ENCODE measurements at regions not wholly inside any gene's neighbourhood (a gene's known extent, or its start where the extent isn't known, plus 50 kb on each side); places are given as distances from the start of the nearest gene placed in this dataset.

DNA sequence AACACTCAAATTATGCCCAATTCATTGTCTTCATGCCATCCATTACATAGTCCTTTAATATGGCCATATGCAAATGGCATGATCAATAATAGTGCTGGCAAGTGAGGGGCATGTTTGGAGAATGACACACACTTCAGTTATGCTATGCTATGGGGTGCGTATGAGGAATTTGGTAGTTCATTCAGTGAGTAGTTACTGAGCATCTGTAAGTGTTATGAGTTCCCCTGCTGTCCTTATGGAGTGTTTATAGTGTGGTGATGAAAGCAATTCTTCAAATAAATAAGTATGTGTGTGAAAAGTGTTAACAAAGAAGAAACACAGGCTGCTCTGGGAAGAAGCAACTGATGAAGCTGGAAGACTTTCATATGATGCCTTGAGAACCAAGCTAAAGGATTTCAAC is 383.7 kb upstream of the SLC14A2 start:
- no peak for DNase-seq

DNA sequence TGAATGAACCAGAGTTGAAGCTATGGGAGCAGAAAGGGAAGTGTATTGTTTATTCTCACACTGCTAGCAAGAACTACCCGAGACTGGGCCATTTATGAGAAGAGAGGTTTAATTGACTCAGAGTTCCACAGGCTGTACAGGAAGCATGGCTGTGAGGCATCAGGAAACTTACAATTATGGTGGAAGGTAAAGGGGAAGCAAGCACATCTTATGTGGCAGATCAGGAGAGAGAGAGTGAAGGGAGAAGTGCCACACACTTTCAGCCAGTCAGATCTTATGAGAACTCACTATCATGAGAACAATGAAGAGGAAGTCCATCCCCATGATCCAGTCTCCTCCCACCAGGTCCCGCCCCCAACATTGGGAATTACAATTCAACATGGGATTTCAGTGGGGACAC is 383.2 kb upstream of the SLC14A2 start:
- no peak for DNase-seq

DNA sequence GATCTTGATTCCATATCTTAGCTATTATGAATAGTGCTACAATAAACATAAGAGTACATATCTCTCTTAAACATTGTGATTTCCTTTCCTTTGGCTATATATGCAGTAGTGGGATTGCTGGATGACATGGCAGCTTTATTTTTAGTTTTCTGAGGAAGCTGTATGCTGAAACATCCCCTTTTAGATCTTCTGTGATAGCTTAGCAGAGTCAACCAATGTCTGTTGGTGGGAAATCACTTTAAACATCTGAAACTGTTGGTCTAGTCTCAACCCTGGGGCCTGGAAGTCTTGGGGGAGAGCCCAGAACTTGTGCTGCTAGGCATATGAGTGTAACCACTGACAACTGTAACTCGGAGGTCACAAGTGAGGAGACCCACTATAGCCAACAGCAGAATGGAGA is 378.6 kb upstream of the SLC14A2 start:
- no peak for DNase-seq

DNA sequence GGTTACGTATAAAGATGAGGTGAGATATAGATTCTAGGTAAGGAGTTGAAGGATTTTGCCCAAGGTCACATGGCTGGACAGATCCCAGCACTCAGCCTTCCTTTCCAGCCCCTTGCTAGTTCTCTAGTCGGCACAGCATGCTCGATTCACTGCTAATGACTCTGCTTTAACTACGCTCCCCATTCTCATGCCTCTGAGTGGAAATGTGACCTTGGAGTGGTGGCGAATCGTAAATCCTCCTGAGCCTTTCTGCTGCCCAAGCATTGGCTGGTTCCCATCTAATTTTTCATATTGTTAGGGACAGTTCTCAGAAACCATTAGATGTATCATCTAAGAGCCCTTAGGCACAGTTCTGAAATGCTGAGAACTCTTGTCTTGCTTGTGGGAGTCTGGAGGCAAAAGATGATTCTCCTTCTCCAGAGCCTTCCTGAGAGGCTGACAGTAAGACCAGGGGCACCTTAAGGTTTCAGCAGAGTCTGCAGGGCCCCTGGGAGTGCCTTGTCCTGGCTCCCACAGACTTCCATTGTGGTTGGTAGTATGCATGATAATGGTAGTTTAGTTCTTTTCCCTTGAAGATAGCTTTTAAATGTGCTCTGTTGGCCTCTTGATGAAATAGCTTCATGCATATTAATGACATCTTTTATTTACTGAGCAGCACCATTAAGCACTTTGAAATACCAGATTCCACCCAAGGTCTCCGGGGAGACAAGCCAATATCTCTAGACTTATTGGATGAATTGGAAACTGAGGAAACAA is 377.8 kb upstream of the SLC14A2 start:
- DNase-seq: no peak

DNA sequence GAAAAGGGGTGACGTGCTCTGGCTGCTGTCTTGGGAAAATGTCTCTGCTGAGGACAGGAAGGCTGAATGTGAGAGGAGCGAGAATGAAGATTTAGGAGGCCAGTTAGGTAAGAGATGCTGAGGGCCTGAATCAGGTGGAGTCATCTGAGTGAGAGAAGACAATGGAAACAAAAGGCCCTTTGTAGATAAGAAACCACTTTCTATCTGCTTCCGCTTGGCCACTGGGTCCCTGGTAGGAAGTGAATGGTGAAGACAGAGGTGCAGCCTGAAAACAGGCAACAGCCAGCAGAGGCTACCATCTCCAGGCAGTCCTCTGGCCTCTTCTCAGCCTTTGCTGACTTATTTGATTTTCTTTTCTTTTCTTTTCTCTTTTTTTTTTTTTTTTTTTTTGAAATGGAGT is 374.0 kb upstream of the SLC14A2 start:
- DNase-seq: no peak

DNA sequence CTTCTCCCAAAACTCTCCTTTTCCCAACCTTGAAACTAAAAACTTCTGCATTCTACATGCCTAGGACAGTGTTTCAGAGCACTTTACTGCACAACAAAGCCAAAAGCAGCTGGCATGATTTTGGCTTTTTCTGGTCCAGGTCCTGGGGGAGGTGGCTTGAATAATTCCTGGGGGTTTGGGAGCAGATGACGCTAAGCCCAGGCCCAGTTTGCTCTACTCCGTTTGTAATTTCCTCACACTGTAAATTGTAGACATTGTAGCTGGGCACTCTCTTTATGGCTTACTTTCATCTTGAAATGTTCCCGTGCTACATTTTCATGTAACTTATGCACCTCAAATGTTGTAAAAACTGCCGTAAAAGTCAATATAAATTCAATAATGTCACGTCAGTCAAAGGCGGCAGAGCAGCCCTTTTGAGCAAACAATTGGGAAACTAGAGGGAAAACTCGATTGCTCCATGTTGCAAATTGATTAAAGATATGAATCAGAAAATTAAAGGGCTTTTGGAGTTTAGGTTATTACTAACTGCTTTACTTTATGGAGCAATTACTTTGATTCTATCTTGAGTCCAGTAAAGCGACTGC is 373.2 kb upstream of the SLC14A2 start:
- no peak for DNase-seq

DNA sequence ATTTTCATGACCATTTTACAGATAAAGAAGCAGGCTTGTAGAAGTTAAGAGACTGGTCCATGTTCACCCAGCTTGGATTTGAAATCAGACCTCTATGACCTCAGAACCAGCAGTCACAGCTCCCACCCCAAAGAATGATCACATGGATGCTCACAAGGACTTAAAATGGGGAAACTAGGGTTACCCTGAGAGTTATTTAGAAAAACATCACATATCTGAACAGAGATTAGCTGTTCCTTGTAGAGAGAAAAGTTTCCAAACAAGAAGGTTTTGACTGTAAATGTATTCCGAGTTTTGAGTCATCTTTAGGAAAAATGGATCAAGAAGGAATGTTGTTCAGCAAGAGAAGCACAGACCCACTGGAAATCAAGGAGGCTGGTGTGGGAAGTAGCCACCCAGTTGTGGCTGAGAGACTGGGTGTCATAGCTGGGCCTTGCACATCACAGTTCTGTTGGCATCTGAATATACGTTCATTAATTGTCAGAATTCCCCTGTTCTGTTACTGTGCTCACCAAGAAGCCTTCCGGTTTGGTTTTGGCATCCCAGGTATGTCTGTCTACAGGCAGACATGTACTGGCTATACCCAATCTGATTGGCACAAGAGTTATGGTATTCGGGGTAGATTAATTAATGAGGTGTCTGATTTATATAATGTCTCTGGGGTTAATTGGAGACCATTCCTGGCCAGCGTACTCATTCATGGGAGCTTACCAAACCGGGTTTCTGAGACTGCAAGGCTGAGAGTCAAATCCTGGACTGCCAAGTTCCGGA is 371.8 kb upstream of the SLC14A2 start:
- no peak for DNase-seq

DNA sequence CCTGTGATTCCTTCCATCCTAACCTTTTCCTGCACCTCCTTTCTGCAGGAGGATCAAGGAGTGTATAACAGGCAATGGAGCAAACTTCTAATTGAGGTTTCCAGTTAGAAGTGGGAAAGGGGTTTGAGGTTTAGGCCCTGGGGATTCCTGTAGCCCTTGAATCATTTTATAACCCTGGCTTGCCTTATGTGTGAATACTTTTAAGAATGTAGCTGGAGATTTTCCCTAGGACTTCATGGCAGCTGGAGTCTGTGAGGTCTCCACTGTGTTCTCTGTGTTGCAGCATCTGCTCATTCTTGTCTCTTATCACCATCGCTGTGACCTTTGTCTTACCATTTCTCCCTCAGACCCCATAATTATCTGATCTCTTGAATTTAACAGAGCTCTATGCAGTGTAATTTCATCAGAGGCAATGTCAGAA is 370.2 kb upstream of the SLC14A2 start:
- no peak for DNase-seq

DNA sequence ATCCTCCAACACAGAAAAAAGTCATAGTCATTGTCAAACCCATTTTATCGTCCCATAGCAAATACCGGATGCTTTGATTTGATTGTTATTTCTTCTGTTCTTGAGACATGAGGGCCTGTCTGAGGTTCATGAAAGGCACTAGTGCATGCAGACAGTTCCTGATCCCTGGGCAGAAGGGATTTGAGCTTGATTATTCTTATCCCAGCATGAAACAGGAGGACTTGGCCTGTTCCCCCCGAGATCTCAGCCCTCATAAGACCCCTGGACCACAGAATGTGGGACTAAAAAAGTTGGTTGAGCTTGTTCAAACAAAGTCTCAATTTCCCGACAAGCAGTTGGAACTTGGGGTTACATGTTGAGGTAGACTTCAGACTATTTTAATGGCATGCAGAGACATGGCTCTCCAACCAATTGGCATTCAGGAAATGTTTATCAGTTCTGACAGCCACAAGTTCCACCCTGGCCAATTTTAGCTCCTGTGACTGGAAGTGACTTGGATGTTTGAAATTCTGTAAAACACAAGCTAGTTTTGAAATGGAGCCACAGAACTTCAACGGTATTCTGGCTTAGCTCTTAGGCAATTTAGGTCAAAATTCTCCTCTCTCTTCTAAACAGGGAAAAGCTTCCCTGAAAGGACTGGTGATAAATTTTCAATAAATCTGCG is 366.9 kb upstream of the SLC14A2 start:
- DNase-seq: no peak

DNA sequence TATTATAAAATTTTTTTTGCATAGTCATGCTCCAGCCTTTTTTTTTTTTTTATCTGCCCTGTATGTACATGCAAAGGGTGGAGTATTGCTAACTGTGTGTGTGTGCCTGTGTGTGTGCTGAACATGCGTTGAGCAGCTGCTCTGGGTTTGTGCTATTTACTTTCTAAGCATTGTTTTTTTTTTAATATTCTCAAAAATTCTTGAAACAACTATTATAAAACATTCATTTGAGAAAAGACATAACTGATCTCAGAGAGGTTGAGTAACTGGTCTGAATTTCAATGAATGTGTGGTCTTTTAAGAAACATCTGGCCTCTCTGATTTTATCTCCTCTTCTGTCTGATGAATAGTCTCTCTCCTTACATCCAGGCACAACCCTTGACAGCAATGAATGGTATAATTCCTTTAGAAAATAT is 366.0 kb upstream of the SLC14A2 start:
- DNase-seq: no peak

DNA sequence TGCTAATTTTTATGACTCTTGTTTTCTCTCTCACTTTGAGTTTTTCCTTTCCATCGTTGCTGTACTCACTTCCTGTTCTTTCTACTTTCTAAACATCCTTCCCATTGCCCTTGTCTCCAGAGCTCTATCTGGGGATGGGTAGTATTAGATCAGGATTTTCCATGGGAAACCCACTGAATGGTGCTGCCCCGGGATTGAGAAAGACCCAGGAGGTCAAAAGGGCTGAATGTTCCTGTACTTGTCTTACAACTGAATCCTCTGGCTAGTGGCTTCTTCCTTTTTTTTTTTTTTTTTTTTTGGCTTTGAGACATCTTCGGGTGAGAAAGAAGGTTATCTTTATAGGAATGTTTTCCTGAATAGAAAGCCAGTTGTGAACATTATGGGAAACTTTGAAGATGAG is 364.8 kb upstream of the SLC14A2 start:
- no peak for DNase-seq

DNA sequence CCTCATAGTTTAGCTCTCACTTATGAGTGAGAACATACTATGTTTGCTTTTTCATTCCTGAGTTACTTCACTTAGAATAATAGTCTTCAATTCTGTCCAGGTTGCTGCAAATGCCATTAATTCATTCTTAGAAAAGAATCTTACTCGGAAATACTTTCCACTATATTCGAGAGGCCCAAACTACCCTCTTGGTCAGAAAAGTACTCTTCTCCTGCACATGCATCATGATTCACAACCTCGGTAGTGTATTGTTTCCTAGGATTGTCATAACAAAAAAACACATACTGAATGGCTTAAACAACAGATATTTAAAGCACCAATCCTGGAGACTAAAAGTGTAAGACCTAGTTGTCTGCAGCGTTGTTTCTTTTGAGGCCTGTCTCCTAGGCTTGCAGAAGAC is 364.0 kb upstream of the SLC14A2 start:
- DNase-seq: no peak

DNA sequence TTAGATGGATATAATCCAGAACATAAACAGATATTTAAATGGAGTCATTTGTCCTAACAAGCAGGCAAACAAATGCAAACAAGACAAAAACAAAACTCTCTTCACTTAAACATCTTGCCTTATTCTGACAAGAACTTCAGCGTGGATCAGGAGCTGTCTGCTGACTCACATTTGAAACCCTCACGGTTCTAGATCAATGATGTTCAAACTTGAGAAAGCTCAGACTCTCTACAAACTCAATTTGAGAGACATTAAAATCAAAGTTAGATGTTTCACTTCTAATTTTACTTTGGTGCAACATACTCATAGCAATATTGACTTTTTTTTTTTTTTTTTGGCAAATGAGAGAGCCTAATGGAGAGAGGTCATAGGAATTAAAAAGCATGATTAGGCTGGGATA is 362.8 kb upstream of the SLC14A2 start:
- DNase-seq: no peak

DNA sequence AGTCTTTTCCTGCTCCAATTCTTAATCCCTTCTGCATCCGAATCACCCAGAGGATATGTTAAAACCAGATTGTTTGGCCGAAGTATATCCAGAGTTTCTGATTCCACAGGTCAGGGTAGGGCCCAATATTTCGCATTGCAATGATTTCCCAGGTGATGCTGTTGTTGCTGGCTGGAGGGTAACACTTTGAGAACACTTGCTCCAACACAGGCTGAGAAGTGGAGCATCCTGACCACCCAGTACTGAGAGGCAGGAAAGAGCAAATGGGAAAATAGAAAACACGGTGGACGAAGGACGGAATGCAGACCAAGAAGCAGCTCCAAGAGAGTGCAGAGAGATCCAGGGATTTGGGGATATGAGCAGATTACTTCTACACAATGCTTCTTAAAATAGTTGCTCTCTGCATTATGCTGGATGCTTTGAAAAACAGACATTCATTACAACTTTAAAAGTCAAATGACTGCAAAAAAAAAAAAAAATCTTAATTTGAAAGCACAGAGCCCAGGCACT is 362.2 kb upstream of the SLC14A2 start:
- DNase-seq: no peak

DNA sequence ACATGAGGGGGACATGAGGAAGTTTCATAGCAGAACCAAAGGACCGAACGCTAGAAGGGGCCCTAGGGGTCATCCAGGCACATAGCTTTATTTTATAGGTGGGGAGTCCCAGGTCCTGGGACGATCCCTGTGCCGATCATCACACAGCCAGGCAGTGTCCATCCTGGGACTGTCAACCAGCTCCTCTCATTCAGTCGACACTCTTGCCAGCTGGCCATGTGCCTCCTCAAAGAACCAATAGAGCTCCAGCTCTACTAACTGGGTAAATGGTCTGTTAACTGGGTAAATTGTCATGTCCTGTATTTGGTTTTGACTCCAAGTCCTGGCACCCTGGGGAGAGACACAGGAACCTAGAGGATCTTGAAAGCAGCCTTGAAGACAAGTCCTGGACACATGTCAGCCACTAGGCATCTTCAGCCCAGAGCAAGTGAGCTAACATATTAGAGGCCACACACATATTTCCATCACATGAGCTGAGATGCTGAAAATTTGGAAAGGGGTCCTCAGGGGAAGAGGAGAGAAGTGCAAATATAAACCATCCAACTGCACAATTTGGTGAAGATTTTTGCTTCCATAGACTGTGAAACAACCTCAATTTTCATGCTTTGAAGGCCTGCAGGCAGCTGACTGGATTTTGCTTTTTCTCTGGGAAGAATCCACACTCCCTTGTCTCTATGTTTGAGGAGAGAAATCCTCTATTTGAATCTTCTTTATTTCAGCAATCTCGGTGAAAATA is 361.1 kb upstream of the SLC14A2 start:
- DNase-seq: no peak

DNA sequence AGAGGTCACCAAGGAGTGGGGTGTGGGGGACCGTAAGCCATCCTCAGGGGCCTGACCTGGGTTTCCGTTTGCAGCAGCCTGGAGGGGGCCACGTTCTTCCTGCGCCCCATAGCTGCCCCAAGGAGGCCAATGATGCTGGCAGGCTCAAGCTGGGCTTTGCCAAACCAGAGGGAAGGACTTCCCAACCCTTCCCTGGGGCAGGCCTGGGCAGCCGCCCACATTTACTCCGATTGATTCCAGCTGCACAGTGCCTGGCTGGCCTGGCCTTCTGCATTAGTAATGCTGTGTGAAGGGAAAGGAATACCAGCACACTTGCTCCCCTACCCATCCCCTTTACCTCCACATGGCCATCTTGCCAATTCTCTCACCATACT is 360.6 kb upstream of the SLC14A2 start:
- DNase-seq: no peak

DNA sequence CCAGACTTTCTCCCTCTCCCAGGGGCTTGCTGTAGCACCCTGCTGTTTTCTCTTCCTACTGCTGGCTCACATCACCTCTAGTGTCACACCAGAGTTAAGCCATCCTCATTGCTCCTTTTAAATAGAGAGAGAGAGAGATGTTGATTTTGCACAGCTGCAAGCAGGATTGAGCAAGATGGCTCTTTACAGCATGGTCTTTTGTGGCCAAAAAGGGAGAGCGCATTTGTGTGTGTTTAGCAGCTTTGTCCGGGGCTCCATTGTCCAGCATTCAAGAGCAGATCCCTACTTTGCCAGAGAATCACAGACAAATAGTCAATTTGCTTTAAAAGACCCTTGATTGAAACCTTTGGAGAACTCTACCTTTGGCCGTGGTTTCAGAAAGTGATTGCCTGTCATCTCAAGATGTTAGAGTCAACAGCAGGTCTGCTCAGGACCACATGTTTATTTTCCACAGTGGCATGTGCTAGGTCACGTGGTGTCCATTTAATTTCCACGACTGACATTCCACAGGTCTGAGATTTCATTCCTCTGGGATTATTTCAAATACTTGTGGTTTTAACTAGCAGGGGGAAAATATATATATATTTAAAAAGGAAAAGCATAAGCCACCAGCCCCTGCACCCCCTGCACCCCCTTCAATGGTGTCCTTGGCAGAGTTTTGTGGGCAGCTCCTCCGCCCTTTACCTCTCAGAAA is 359.9 kb upstream of the SLC14A2 start:
- no peak for DNase-seq

DNA sequence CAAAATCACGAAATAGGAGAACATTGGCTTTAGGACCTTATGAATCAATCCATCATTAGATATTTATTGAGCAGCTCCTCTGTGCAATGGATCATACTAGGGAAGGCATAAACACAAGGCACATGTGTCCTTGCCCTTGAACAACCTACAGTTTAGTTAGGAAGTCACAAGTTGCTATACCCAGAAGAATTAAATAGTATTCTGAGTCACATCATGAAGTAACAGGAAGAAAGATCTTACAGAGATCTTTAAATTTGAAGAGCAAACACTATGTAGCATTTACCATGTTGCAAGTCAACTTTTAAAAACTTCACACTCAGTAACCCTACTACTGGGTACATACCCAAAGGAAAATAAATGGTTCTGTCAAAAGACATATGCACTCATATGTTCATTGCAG is 355.2 kb upstream of the SLC14A2 start:
- DNase-seq: no peak

DNA sequence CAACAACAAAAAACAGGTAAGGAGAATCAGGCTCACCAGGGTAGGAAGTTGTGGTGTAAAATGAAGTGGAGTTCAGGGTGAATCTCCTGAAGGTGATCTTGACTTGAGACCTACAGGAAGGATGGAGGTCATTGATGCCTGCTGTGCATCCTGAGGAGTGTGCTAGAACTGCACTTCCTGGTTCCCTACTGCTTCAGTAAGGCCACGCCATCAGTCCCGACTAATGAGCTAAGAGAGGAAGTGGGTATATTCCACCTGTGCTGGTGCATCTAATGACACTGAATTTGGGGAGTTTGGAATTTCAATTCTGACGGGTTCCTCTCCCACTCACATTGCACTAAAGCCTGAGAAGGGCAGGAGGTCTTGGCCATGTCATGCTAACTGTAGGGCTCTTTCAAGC is 349.3 kb upstream of the SLC14A2 start:
- DNase-seq: no peak

DNA sequence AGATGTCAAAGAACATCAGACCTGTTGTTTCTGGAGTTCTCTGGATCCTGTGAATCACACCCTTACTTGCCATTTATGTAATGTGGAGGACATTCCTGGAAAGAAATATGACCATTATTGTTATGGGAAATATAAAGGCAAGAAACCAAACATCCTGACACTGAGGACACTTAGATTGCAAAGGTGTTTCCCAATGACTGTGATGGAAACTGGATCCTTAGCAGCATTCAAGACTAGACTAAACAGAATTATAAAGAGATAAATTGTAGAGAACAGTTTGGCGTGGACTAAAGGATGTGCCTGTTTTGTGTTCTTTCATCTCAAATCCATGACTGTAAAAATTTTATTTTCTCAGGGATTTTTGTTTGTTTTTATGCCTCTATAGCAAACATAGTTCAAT is 347.7 kb upstream of the SLC14A2 start:
- DNase-seq: no peak

DNA sequence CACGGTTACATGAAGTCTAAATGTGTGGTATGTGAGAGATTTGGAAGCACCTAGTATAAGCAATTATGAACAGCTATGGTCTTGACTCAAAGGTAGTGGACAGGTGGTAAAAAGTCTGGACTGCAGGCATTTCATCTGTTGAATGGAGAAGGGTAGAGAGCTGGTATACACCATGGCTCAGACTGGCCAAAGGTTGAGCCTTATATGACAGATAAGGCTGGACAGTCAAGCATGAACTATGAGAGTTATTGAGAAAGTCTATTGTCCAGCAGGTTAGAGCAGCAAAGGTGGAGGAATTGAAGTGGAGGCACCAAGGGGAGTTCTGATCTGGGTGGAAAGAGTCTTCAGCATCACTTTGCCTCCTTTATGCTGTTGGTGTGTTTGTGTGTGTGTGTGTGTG is 346.7 kb upstream of the SLC14A2 start:
- no peak for DNase-seq

DNA sequence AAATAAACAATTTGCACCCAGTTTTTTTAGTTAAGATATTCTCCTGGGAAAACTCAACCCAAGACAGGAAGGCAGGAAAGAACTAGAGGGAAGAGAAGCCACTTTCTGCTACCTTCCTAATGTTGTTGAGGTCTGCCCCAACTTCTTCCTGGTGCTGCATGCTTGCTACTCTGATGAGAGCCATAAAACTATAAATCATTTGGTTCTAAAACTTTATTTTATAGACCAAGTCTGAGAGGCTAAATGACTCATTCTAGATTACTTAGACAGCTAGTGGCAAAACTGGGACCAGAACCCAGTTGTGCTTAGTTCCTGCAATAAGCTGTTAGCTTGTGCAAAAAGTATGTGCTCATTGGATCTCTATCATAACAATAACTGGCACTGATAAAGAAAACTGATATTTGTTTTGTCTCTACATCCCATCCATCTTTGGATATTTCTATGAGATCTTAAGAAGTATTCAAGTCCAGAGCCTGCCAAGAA is 344.9 kb upstream of the SLC14A2 start:
- DNase-seq: no peak
